Adrenal gland (tissue), 9 donors: ENCODE measurements at regions not wholly inside any gene's neighbourhood (a gene's known extent, or its start where the extent isn't known, plus 50 kb on each side); places are given as distances from the start of the nearest gene placed in this dataset.

Experiments
- DNase-seq, 7 donors: peaks; one replicate each; pipeline ENCODE4 v3.0.0-alpha.2; 2019 to 2020
- H3K27ac ChIP-seq, 5 donors: fragments of 200-600 bp; sonication (generic) in 4 of 5; 1 replicate in 3 of 5; 2 replicates in 2 of 5; pipeline versions ENCODE4 v1.5.1 to v1.8.0; 2016 to 2020; ENCODE audit warnings: mild to moderate bottlenecking in 1 of 5
- H3K27me3 ChIP-seq: fragments of 200-600 bp; 2 replicates; pipeline ENCODE4 v1.8.0; 2021
- H3K36me3 ChIP-seq, 2 donors: fragments of 200-600 bp; replicated peaks in 1 of 2; 1 replicate in 1 of 2; 2 replicates in 1 of 2; pipeline versions ENCODE4 v1.5.1 to v1.8.0; 2018 to 2022
- H3K4me1 ChIP-seq, 2 donors: fragments of 200-600 bp; replicated peaks in 1 of 2; 1 replicate in 1 of 2; 2 replicates in 1 of 2; pipeline versions ENCODE4 v1.5.1 to v1.8.0; 2018 to 2021
- H3K4me3 ChIP-seq, 4 donors: fragments of 200-600 bp; sonication (generic) in 3 of 4; one replicate each; pipeline ENCODE4 v1.5.1; 2016 to 2018
- H3K9me3 ChIP-seq, 3 donors: fragments of 200-600 bp; sonication (generic) in 1 of 3; replicated peaks in 1 of 3; 1 replicate in 2 of 3; 2 replicates in 1 of 3; pipeline versions ENCODE4 v1.5.1 to v1.8.0; 2016 to 2021
- CTCF ChIP-seq, 6 experiments: fragments of 450-650 bp in 4 of 6; fragments of 200-600 bp in 2 of 6; sonication (generic) in 1 of 6; IDR thresholded peaks; 1 replicate in 5 of 6; 2 replicates in 1 of 6; pipeline versions ENCODE4 v1.5.1 to v1.8.0; 2016 to 2021; ENCODE audit warnings: antibody characterized with exemption in 6 of 6, mild to moderate bottlenecking in 2 of 6, moderate library complexity in 1 of 6
- POLR2A ChIP-seq, 2 donors: fragments of 450-650 bp; IDR thresholded peaks; one replicate each; pipeline ENCODE4 v1.6.1; 2017; ENCODE audit warnings: antibody characterized with exemption in 2 of 2, mild to moderate bottlenecking in 2 of 2, moderate library complexity in 1 of 2
- WGBS, 4 donors: extraction: QIAGEN DNeasy Blood & Tissue Kit in 2 of 4; methylation state at CpG; one replicate each; pipeline versions ENCODE4 v1.1.5 to v1.1.7; 2013 to 2017; 5-methylcytosine and 5-hydroxymethylcytosine counted together
- intact Hi-C, 2 donors: fragments of 100-400 bp; cut with DNase I; formaldehyde crosslinking; loops; one replicate each; pipeline versions ENCODE4 v1.14.1 to v1.15.0; 2022 to 2023
- donor health status: healthy with polysubstance abuse.
- donor health status: Bipolar disorder and iron deficiency.
- donor health status: DM: yes; HTN: yes; CAD: no.
- donor health status: DM: no; HTN: no; CAD: no.
- donor health status: DM: no; HTN: no; CAD: no.

- Histone ChIP-seq H3K36me3 (no peaks in the 10 kb centered on the region), H3K4me3 (no peak overlapping the region), H3K27me3 (no peaks in the 10 kb centered on the region), H3K4me1 (no peaks in the 10 kb centered on the region), H3K27ac (no peak overlapping the region), H3K9me3 (no peaks in the 10 kb centered on the region)
- no peak for DNase-seq
- 56 to 76% (median 70%) methylated on average over 2 of the region's 2 CpGs for WGBS, 4 donors
- no peak for TF ChIP-seq CTCF (IDR thresholded peaks at IDR 0.05)
- TF ChIP-seq POLR2A (IDR thresholded peaks at IDR 0.05), result no peak
- intact Hi-C loops, result no loop called here
Observed at GRCh38 chr3:34038131-34038530, 239.7 kb downstream of the PDCD6IP start.

DNA sequence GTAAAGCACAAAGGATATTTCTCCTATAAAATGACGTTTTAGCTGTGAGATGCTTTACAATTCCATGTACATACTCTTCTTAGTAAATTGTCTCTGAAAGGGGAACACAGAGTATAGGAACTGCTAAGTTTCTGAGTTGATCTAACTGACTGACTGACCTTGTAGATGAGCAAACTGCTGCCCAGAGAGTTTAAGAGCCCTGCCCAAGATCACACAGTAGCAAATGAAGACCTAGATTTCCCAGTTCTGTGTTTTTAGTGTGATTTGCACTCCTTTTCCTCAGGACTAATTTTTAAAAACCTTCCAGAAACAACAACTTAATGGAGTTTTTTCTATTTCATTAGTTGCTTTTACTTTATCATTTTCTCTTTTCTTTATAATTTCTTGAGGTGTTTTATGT, 247.7 kb downstream of the PDCD6IP start:
- intact Hi-C loops, result no loop called here
- Histone ChIP-seq H3K4me3 (no peak overlapping the region), H3K36me3 (no peaks in the 10 kb centered on the region), H3K27ac (no peak overlapping the region), H3K9me3 (no peaks in the 10 kb centered on the region), H3K4me1 (no peaks in the 10 kb centered on the region), H3K27me3 (no peaks in the 10 kb centered on the region)
- no peak for DNase-seq
- WGBS, 4 donors, result 71 to 84% (median 82%) methylated on average over 1 of the region's 1 CpG
- TF ChIP-seq CTCF (IDR thresholded peaks at IDR 0.05) (no peak), POLR2A (IDR thresholded peaks at IDR 0.05) (no peak)

- no peaks in the 10 kb centered on the region for H3K27me3 ChIP-seq
- intact Hi-C loops, result no loop called here
- WGBS, 4 donors, result 60 to 71% (median 67%) methylated on average over 3 of the region's 3 CpGs
- no peaks in the 10 kb centered on the region for H3K4me1 ChIP-seq
- no peak for TF ChIP-seq POLR2A (IDR thresholded peaks at IDR 0.05)
- no peak for TF ChIP-seq CTCF (IDR thresholded peaks at IDR 0.05)
- DNase-seq, result no peak
- no peaks in the 10 kb centered on the region for H3K36me3 ChIP-seq
- no peak overlapping the region for H3K4me3 ChIP-seq
- H3K27ac ChIP-seq, result no peak overlapping the region
- peaks cover 0 to 2% (median 0%) of the 10 kb centered on the region in 3 donors for H3K9me3 ChIP-seq
Observed at GRCh38 chr3:34053626-34054025, 255.2 kb downstream of the PDCD6IP start.

DNA sequence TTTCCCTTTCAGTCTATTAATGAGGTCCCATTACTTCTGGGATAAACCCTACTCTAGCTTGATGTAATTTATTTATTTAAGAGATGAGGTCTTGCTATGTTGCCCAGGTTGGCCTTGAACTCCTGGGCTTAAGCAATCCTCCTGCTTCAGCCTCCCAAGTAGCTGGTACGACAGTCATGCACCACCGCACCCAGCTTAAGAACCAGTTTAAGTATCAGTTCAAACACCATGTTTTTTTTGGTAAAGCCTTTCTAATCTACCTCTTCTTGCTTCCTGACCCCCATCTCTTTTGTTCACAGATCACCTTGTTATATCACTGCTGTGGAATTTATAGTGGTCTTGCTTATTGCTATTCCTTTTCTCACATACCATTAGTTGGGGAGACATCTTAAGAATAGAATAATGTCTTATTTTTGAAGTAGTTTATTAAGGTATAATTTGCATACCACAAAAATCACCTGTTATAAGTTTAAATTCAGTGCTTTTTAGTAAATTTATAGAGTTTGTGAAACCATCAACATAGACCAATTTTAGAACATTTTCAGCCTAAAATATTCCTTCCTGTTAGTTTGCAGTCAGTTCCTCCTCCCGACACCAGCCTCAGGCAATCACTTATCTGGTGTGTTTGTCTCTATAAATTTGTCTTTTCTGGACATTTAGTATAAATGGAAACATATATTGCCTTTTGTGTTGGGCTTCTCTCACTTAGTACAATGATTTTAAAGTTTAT, 257.9 kb downstream of the PDCD6IP start:
- TF ChIP-seq POLR2A (IDR thresholded peaks at IDR 0.05) (no peak), CTCF (IDR thresholded peaks at IDR 0.05) (no peak)

More for the DNA sequence above, 257.9 kb downstream of the PDCD6IP start:
- Histone ChIP-seq H3K4me1 (no peaks in the 10 kb centered on the region), H3K9me3 (peaks cover 0 to 3% (median 0%) of the 10 kb centered on the region in 3 donors), H3K4me3 (no peak overlapping the region), H3K27me3 (no peaks in the 10 kb centered on the region), H3K27ac (no peak overlapping the region), H3K36me3 (no peaks in the 10 kb centered on the region)
- intact Hi-C loops, result no loop called here
- DNase-seq, result no peak
- whole genome bisulfite sequencing, 4 donors, result 73 to 78% (median 75%) methylated on average over 3 of the region's 3 CpGs
